Neuronal stem cell (in vitro differentiated cells): ENCODE measurements at regions not wholly inside any gene's neighbourhood (a gene's known extent, or its start where the extent isn't known, plus 50 kb on each side); places are given as distances from the start of the nearest gene placed in this dataset.

Experiments
- DNase-seq: peaks from one replicate; pipeline ENCODE4 v3.0.0-alpha.2; 2013; ENCODE audit warnings: low spot score
- H2AFZ ChIP-seq: one replicate; pipeline ENCODE4 v1.6.1; 2013; ENCODE audit warnings: mild to moderate bottlenecking, low read length, inconsistent platforms
- H2AK5ac ChIP-seq: 2 replicates; pipeline ENCODE4 v1.6.1; 2013; ENCODE audit warnings: low read depth, mild to moderate bottlenecking, inconsistent platforms, low read length, moderate library complexity, mixed read lengths
- H2BK120ac ChIP-seq: 2 replicates; pipeline ENCODE4 v1.6.1; 2013; ENCODE audit warnings: low read depth, mild to moderate bottlenecking, inconsistent platforms, low read length, moderate library complexity, mixed read lengths
- H2BK12ac ChIP-seq: one replicate; pipeline ENCODE4 v1.6.1; 2013; ENCODE audit warnings: low read length, inconsistent platforms
- H2BK15ac ChIP-seq: 2 replicates; pipeline ENCODE4 v1.6.1; 2013; ENCODE audit warnings: mild to moderate bottlenecking, low read length, inconsistent platforms, mixed read lengths
- H2BK5ac ChIP-seq: one replicate; pipeline ENCODE4 v1.6.1; 2013; ENCODE audit warnings: inconsistent platforms, mild to moderate bottlenecking, low read length, moderate library complexity
- H3K14ac ChIP-seq: one replicate; pipeline ENCODE4 v1.6.1; 2013; ENCODE audit warnings: low read length, inconsistent platforms
- H3K18ac ChIP-seq: 2 replicates; pipeline ENCODE4 v1.6.1; 2013; ENCODE audit warnings: low read length, inconsistent platforms
- H3K23ac ChIP-seq: 2 replicates; pipeline ENCODE4 v1.6.1; 2013; ENCODE audit warnings: low read depth, mild to moderate bottlenecking, mixed read lengths, low read length, inconsistent platforms; ENCODE audit not compliant: poor library complexity
- H3K27ac ChIP-seq: replicated peaks from 3 replicates; pipeline ENCODE4 v1.5.1; 2013; ENCODE audit warnings: low read length, inconsistent platforms
- H3K27me3 ChIP-seq, 3 experiments: 2 replicates each; pipeline ENCODE4 v1.6.1; 2013; ENCODE audit warnings: low read length in 3 of 3, mild to moderate bottlenecking in 2 of 3, inconsistent platforms in 1 of 3, low read depth in 1 of 3, mixed read lengths in 1 of 3, moderate library complexity in 1 of 3; ENCODE audit not compliant: control insufficient read depth in 3 of 3, insufficient read depth in 3 of 3
- H3K36me3 ChIP-seq, 2 donors: replicated peaks in 1 of 2; 2 replicates each; pipeline ENCODE4 v1.6.1; 2013; ENCODE audit warnings: low read length in 2 of 2; ENCODE audit not compliant: control insufficient read depth in 2 of 2, insufficient read depth in 2 of 2
- H3K4ac ChIP-seq: 2 replicates; pipeline ENCODE4 v1.6.1; 2013; ENCODE audit warnings: inconsistent platforms, mild to moderate bottlenecking, low read length, moderate library complexity
- H3K4me1 ChIP-seq, 2 donors: 1 replicate in 1 of 2; 2 replicates in 1 of 2; pipeline ENCODE4 v1.6.1; 2013; ENCODE audit warnings: low read length in 2 of 2, low read depth in 1 of 2; ENCODE audit not compliant: control insufficient read depth in 2 of 2, insufficient read depth in 1 of 2
- H3K4me2 ChIP-seq: one replicate; pipeline ENCODE4 v1.6.1; 2013; ENCODE audit warnings: mild to moderate bottlenecking, low read length, inconsistent platforms; ENCODE audit not compliant: insufficient read depth, poor library complexity, severe bottlenecking
- H3K4me3 ChIP-seq, 2 donors: 2 replicates each; pipeline ENCODE4 v1.5.1; 2013; ENCODE audit warnings: low read length in 2 of 2, mild to moderate bottlenecking in 2 of 2, inconsistent platforms in 1 of 2, moderate library complexity in 1 of 2
- H3K79me1 ChIP-seq: one replicate; pipeline ENCODE4 v1.6.1; 2013; ENCODE audit warnings: low read depth, mild to moderate bottlenecking, inconsistent platforms, low read length, moderate library complexity
- H3K9ac ChIP-seq: one replicate; pipeline ENCODE4 v1.6.1; 2013; ENCODE audit warnings: mild to moderate bottlenecking, low read depth, low read length, inconsistent platforms; ENCODE audit not compliant: poor library complexity
- H3K9me3 ChIP-seq, 2 donors: replicated peaks in 1 of 2; 2 replicates each; pipeline versions ENCODE3 to v1.6.1; 2013; ENCODE audit warnings: low read length in 2 of 2, mild to moderate bottlenecking in 2 of 2, inconsistent platforms in 1 of 2, low read depth in 1 of 2, mixed read lengths in 1 of 2, moderate library complexity in 1 of 2; ENCODE audit not compliant: control insufficient read depth in 2 of 2, insufficient read depth in 1 of 2
- H4K8ac ChIP-seq: one replicate; pipeline ENCODE4 v1.6.1; 2013; ENCODE audit warnings: low read depth, mild to moderate bottlenecking, inconsistent platforms, low read length, moderate library complexity
- H4K91ac ChIP-seq: one replicate; pipeline ENCODE4 v1.6.1; 2013; ENCODE audit warnings: low read length, low read depth, mild to moderate bottlenecking, inconsistent platforms; ENCODE audit not compliant: poor library complexity
- WGBS, 2 donors: extraction: QIAGEN DNeasy Blood & Tissue Kit; methylation state at CpG; one replicate each; pipeline ENCODE4 v1.1.7; 2013; ENCODE audit warnings: missing lambda C conversion rate in 2 of 2, mixed read lengths in 1 of 2; ENCODE audit not compliant: insufficient read length in 2 of 2, insufficient replicate concordance in 1 of 2; ENCODE audit errors: extremely low coverage in 2 of 2; 5-methylcytosine and 5-hydroxymethylcytosine counted together

DNA sequence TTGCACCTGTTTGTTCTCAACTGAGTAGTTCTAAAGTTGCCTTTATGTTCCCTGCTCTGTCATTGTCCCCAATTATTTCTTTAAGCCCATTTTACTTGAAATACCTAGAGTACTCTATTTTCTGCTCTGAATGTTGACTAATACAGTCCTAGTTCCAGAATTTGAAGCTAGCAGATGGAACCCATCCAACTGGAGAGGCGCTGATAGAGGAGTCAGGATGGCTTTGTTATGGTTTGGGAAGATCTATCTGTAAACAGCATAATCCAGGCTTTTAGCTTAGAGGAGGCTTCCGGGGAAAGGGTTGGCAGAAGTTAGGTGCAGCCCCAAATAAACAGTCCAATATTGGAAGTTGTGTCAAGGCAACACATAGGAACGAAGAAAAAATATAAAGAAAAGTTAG, 927.7 kb downstream of the TFAP2A start:
- Histone ChIP-seq H3K9ac (no peak overlapping the region), H4K91ac (no peak overlapping the region), H2BK5ac (no peak overlapping the region), H3K79me1 (no peaks in the 10 kb centered on the region), H3K4ac (no peak overlapping the region), H3K9me3 (no peaks in the 10 kb centered on the region), H3K4me2 (no peak overlapping the region), H2AFZ (no peak overlapping the region), H3K27ac (no peak overlapping the region), H4K8ac (no peak overlapping the region), H2AK5ac (no peak overlapping the region), H2BK15ac (no peak overlapping the region), H3K18ac (no peak overlapping the region), H3K27me3 (no peaks in the 10 kb centered on the region), H3K4me1 (no peaks in the 10 kb centered on the region), H2BK12ac (no peak overlapping the region), H3K36me3 (no peaks in the 10 kb centered on the region), H3K14ac (no peak overlapping the region), H3K4me3 (no peak overlapping the region), H2BK120ac (no peak overlapping the region), H3K23ac (no peak overlapping the region)
- no peak for DNase-seq
- no CpG with 5 or more reads among the region's 3 CpGs for WGBS, 2 donors

DNA sequence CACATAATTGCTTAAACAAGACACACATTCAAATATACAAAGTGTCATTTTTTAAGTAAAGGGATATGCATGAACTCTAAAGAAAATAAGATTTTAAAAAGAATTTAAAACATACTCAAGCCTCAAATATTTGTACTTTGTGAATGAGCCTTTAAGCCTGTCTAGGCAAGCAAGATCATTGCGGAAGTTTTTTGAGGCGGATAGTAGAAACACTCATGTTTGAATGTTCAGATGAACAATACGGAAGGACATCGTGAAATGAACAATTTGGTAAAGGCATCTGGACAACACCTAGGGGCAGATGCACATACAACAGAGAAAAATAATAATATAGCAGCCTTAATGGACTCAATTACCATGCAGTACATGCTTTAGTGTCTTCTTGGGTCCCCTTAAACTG, 928.9 kb downstream of the TFAP2A start:
- Histone ChIP-seq H3K36me3 (no peaks in the 10 kb centered on the region), H3K79me1 (no peaks in the 10 kb centered on the region), H2AK5ac (no peak overlapping the region), H3K4me3 (no peak overlapping the region), H2AFZ (no peak overlapping the region), H3K4me1 (peaks cover 0 to 3% of the 10 kb centered on the region in 2 donors), H3K27ac (no peak overlapping the region), H3K18ac (no peak overlapping the region), H2BK12ac (no peak overlapping the region), H3K14ac (no peak overlapping the region), H3K4ac (no peak overlapping the region), H4K91ac (no peak overlapping the region), H3K27me3 (no peaks in the 10 kb centered on the region), H3K4me2 (no peak overlapping the region), H2BK120ac (no peak overlapping the region), H3K9me3 (no peaks in the 10 kb centered on the region), H2BK5ac (no peak overlapping the region), H4K8ac (no peak overlapping the region), H2BK15ac (no peak overlapping the region), H3K9ac (no peak overlapping the region), H3K23ac (no peak overlapping the region)
- DNase-seq: no peak
- WGBS, 2 donors: no CpG with 5 or more reads among the region's 4 CpGs

DNA sequence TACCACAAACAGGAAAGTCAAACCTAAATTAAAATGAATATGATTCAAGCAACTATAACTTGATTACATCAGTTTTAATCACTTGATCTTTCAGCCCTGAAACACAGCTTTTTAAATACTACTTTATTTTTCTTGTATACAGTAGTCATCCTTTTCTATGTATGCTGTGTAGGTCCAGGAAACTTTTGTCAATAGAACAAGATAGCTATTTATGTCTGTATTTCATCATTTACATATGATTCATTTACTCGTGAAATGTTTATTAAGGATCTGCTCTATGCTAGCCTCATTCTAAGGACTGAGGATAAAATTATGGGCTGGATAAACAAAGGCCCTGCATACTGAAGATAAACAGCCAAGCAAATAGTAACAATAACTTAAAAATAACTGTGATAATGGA, 930.2 kb downstream of the TFAP2A start:
- Histone ChIP-seq H4K91ac (no peak overlapping the region), H2BK120ac (no peak overlapping the region), H2BK15ac (no peak overlapping the region), H3K14ac (no peak overlapping the region), H3K36me3 (no peaks in the 10 kb centered on the region), H3K18ac (no peak overlapping the region), H3K9ac (no peak overlapping the region), H2BK5ac (no peak overlapping the region), H3K4me2 (no peak overlapping the region), H2AK5ac (no peak overlapping the region), H3K4me1 (peaks cover 0 to 3% of the 10 kb centered on the region in 2 donors), H3K27ac (no peak overlapping the region), H2AFZ (no peak overlapping the region), H4K8ac (no peak overlapping the region), H3K4me3 (no peak overlapping the region), H3K23ac (no peak overlapping the region), H3K79me1 (no peaks in the 10 kb centered on the region), H3K9me3 (no peaks in the 10 kb centered on the region), H2BK12ac (no peak overlapping the region), H3K27me3 (no peaks in the 10 kb centered on the region), H3K4ac (no peak overlapping the region)
- whole genome bisulfite sequencing, 2 donors: no CpG with 5 or more reads among the region's 1 CpG
- DNase-seq: no peak

DNA sequence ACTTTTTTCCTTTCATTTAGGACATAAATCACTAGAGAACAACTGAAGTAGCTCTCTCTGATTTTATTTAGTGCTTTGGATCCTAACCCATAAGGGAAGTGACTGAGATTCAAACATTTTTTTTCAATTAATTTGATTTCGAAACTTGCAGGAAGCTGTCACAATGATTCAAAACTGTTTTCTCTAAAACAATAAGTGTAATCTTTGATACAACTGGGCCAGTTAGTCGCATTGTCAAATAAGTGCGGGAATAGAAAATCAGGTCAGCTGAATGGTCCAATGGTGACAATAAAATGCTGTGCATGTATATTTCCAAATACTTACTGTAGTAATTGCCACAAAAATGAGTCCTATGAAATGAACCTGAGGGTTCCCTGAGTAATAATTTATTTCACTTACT, 930.8 kb downstream of the TFAP2A start:
- no peak overlapping the region for H3K4ac ChIP-seq
- H3K9ac ChIP-seq: no peak overlapping the region
- no peak overlapping the region for H2BK15ac ChIP-seq
- H3K9me3 ChIP-seq: no peaks in the 10 kb centered on the region
- no peak overlapping the region for H2AK5ac ChIP-seq
- H2BK120ac ChIP-seq: no peak overlapping the region
- no peak overlapping the region for H3K14ac ChIP-seq
- no peak overlapping the region for H3K18ac ChIP-seq
- H3K23ac ChIP-seq: no peak overlapping the region
- no peak overlapping the region for H2BK12ac ChIP-seq
- no peak overlapping the region for H2BK5ac ChIP-seq
- no peak overlapping the region for H3K4me3 ChIP-seq
- no peak overlapping the region for H4K91ac ChIP-seq
- no peak overlapping the region for H3K4me2 ChIP-seq
- WGBS, 2 donors: no CpG with 5 or more reads among the region's 3 CpGs
- peaks cover 0 to 3% of the 10 kb centered on the region in 2 donors for H3K4me1 ChIP-seq
- DNase-seq: no peak
- no peak overlapping the region for H4K8ac ChIP-seq
- no peak overlapping the region for H3K27ac ChIP-seq
- no peaks in the 10 kb centered on the region for H3K36me3 ChIP-seq
- no peaks in the 10 kb centered on the region for H3K27me3 ChIP-seq
- H3K79me1 ChIP-seq: no peaks in the 10 kb centered on the region
- H2AFZ ChIP-seq: no peak overlapping the region
